ENCODE measurements at regions not wholly inside any gene's neighbourhood (a gene's known extent, or its start where the extent isn't known, plus 50 kb on each side); places are given as distances from the start of the nearest gene placed in this dataset.

DNA sequence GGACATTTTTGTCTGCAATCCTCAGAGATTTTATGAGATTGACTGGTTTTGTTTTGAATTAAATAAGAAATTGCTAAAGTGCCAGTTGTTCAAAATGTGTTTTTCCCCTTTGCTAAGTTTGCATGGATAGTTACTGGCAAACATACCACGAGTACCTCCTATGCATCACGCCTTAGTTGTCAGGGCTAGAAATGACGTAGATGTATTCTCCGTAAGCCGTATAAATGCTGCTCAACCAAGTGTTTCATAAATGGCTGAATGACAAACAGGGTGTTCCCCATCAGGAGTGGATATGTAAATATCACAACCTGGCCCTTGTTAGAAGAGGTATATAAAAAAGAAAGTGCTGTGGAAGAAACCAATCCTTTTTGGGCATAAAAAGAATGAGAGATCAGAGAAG, 341.1 kb upstream of the ZFP64 start:
- TF ChIP-seq, protein P1, sequence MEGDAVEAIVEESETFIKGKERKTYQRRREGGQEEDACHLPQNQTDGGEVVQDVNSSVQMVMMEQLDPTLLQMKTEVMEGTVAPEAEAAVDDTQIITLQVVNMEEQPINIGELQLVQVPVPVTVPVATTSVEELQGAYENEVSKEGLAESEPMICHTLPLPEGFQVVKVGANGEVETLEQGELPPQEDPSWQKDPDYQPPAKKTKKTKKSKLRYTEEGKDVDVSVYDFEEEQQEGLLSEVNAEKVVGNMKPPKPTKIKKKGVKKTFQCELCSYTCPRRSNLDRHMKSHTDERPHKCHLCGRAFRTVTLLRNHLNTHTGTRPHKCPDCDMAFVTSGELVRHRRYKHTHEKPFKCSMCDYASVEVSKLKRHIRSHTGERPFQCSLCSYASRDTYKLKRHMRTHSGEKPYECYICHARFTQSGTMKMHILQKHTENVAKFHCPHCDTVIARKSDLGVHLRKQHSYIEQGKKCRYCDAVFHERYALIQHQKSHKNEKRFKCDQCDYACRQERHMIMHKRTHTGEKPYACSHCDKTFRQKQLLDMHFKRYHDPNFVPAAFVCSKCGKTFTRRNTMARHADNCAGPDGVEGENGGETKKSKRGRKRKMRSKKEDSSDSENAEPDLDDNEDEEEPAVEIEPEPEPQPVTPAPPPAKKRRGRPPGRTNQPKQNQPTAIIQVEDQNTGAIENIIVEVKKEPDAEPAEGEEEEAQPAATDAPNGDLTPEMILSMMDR (IDR thresholded peaks at IDR 0.05), result no peak
- no peak for TF ChIP-seq POLR2AphosphoS5 (IDR thresholded peaks at IDR 0.05)
